HCT116 (cell line): ENCODE measurements at regions not wholly inside any gene's neighbourhood (a gene's known extent, or its start where the extent isn't known, plus 50 kb on each side); places are given as distances from the start of the nearest gene placed in this dataset.

Source experiments
- POLR2A ChIP-seq: IDR thresholded peaks from 2 replicates; pipeline ENCODE4 v1.7.0; 2011; ENCODE audit warnings: borderline replicate concordance; ENCODE audit not compliant: insufficient read depth, insufficient read length; ENCODE audit errors: extremely low read depth
- TF ChIP-seq, protein P1 (sequence below): IDR thresholded peaks from 2 replicates; pipeline ENCODE4 v1.6.1; 2012; ENCODE audit warnings: low read depth

DNA sequence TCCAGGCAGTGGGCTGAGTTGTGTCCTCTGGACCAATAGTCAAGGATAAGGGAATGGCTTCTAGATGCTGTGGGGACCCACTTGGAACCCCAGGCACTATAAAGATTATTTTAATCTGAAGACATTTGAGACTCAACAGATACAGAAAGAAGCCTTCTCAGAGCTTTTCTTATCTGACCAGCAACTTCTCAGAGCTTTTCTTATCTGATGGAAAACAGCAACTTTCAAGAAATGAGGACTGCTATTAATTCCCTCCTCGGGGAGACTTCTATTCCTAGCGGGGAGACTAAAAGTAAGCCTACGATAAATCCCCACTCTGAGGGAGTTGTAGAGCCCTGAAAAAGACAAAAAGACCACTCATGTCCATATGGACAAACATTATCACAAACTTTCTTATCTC is 160.5 kb downstream of the RNASET2 start:
- TF ChIP-seq POLR2A = no peak
- TF ChIP-seq, protein P1, sequence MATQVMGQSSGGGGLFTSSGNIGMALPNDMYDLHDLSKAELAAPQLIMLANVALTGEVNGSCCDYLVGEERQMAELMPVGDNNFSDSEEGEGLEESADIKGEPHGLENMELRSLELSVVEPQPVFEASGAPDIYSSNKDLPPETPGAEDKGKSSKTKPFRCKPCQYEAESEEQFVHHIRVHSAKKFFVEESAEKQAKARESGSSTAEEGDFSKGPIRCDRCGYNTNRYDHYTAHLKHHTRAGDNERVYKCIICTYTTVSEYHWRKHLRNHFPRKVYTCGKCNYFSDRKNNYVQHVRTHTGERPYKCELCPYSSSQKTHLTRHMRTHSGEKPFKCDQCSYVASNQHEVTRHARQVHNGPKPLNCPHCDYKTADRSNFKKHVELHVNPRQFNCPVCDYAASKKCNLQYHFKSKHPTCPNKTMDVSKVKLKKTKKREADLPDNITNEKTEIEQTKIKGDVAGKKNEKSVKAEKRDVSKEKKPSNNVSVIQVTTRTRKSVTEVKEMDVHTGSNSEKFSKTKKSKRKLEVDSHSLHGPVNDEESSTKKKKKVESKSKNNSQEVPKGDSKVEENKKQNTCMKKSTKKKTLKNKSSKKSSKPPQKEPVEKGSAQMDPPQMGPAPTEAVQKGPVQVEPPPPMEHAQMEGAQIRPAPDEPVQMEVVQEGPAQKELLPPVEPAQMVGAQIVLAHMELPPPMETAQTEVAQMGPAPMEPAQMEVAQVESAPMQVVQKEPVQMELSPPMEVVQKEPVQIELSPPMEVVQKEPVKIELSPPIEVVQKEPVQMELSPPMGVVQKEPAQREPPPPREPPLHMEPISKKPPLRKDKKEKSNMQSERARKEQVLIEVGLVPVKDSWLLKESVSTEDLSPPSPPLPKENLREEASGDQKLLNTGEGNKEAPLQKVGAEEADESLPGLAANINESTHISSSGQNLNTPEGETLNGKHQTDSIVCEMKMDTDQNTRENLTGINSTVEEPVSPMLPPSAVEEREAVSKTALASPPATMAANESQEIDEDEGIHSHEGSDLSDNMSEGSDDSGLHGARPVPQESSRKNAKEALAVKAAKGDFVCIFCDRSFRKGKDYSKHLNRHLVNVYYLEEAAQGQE = no peak
